ENCODE measurements at regions not wholly inside any gene's neighbourhood (a gene's known extent, or its start where the extent isn't known, plus 50 kb on each side); places are given as distances from the start of the nearest gene placed in this dataset.
"Not testable (repeated sequence)": the region's sequence is repeated elsewhere in the genome, so short reads cannot be mapped to it uniquely, and the experiment has no call there.

DNA sequence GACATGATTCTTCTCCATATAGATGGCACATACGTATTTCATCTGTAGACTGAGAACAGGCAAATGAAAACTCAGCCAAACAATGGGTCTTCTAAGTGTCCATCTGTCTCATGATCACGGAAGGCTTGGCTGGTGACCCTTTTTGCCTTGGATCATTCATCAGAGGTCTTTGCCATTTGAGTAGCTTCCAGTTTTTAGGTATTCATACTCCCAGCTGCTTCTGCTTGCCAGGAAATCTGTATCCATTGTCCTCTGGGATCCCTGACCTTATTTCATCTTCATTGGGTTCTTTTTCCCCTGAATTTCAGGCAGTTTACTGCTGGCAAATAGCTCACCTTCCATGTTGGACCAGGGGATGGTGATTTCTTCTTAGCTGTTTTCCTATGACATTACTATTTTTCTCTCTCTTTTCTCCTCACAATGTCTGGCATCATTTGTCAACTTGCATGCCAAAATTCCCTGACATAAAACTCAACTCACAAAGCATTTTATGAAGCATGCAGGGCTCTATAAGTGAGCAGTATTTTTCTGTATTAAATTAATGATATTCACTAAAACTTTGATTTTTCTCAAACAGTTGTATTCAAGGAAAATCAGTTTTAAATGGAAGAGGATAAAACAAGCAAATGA is 241.2 kb downstream of the DNAJB9 start:
- DNase-seq (ENCODE audit: extremely low read depth in 1 of 2, low read depth in 1 of 2), result no peak

DNA sequence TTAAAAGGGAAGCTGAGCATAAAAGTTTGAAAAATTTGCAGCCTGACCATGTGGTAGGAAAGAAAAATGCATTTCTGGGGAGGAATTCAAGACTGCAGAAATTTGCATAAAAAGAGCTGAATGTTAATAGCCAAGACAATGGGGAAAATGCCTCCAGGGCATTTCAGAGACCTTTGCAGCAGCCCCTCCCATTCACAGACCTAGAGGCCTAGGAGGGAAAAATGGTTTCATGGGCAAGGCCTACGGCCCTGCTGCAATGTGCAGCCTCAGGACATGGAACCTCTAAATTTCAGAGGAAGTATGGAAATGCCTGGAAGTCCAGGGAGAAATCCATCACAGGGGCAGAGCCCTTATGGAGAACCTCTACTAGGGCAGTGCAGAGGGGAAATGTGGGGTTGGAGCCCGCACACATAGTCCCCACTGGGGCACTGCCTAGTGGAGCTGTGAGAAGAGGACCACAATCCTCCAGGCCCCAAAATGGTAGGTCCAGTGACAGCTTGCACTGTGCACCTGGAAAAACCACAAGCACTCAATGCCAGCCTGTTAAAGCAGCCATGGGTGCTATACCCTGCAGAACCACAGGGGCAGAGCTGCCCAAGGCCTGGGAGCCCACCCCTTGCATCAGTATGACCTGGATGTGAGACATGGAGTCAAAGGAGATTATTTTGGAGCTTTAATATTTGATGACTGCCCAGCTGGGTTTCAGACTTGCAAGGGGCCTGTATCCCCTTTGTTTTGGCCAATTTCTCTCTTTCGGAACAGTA is 243.8 kb downstream of the DNAJB9 start:
- no peak for DNase-seq (ENCODE audit: extremely low read depth in 1 of 2, low read depth in 1 of 2)

GRCh38 chr7:108815815-108816214 is 246.1 kb downstream of the DNAJB9 start:
- no peak for DNase-seq (ENCODE audit: extremely low read depth in 1 of 2, low read depth in 1 of 2)

- DNase-seq (ENCODE audit: extremely low read depth in 1 of 2, low read depth in 1 of 2), result no peak
Observed at GRCh38 chr7:108818742-108819141, 249.1 kb downstream of the DNAJB9 start.

DNA sequence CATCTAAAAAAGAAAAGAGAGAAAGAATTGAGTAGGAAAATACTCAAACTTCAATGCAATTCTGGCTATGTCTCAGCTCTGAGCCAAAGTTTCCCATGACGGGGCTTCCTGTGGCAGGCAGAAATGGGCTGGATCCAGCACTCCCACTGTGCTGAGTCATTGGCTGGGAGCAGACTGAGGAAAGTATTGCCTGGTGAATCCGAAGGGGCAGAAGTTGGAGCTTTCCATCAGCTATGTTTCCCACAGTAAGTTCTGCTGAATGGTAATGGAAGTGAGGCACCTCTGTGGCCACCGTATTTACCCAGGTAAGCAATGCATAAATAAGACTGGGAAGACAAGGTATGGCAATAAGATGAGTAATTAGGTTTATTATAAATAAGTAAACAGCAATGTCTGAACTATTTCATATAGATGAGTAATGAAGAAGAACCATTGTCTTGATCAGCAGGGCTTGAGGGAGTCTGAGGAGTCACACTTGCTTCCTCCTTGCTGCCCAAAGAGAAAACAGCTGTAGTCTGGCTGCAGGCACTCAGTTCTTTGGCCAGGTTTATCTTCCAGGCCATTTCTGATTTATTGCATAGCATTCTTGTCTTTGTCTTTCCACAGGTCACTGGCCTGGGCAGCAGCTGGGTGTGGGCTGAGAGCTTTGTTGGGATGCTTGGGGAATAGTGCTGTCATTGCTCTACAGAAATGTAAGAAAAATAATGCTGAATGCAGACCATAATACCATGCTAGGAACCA is 255.3 kb downstream of the DNAJB9 start:
- DNase-seq (ENCODE audit: extremely low read depth in 1 of 2, low read depth in 1 of 2), result no peak

- no peak for DNase-seq (ENCODE audit: extremely low read depth in 1 of 2, low read depth in 1 of 2)
Observed at GRCh38 chr7:108825581-108825909, 255.9 kb downstream of the DNAJB9 start.

- no peak for DNase-seq (ENCODE audit: extremely low read depth in 1 of 2, low read depth in 1 of 2)
Observed at GRCh38 chr7:108836256-108836655, 266.6 kb downstream of the DNAJB9 start.

DNA sequence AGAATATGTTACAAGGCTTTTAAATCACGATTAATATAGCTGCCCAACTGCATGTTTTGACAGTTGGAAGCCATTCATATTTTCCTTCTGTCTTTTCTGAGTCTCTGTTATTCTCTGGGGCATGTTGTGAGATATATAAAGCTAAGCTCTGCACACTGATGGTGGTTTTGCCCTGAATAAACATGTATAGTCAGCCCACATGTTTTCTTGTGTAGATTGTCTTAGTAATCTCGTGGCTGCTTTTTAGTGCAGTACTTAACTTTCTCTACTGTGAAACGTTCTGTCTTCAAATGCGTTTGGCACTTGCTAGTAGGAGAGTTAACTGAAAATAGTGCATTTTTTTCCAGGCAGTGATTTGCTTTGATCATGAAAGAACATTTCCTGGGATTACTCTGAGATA is 268.5 kb downstream of the DNAJB9 start:
- DNase-seq (ENCODE audit: extremely low read depth in 1 of 2, low read depth in 1 of 2), result no peak

- no peak for DNase-seq (ENCODE audit: extremely low read depth in 1 of 2, low read depth in 1 of 2)
Observed at GRCh38 chr7:108839076-108839475, 269.4 kb downstream of the DNAJB9 start.

DNA sequence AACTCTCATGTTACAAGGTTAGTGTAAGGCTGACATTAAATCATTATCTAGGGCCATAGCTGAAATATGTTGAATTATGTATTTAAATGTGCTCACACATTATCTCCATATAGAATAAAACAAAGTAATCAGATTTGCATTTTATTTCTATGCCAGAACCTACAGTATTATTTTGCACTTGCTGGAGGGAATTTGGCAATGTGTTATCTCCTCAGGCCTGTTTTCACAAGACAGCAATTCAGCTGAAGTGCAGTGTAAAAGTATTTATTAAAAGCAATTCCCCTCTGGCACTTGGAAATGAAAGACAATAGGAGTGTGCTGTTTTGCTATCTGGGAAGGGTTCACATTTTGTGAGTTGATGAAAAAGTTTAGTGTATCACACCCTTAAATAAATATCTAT is 276.3 kb downstream of the DNAJB9 start:
- no peak for DNase-seq (ENCODE audit: extremely low read depth in 1 of 2, low read depth in 1 of 2)

GRCh38 chr7:108846471-108846870 is 276.8 kb downstream of the DNAJB9 start:
- DNase-seq (ENCODE audit: extremely low read depth in 1 of 2, low read depth in 1 of 2), result no peak

- DNase-seq (ENCODE audit: extremely low read depth in 1 of 2, low read depth in 1 of 2), result no peak
Observed at GRCh38 chr7:108848486-108848885, 278.8 kb downstream of the DNAJB9 start.

DNA sequence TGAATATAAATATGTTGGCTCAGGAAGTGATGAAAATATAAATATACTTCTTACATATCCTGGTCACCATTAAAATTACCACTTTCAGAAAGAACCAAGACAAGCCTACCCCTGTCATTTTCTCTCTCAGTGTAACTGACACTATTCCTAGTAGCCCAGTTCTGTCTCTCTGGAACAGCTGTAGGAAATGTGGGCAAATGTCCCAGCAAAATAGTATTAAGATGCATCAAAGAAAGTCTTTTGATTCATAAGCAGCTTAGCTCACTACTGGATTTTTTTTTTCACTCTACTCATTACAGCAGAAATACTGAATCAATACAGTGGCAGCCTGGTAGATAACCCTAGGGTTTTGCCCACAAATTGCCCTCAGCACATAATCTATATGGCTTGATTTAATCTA is 290.9 kb downstream of the DNAJB9 start:
- no peak for DNase-seq (ENCODE audit: extremely low read depth in 1 of 2, low read depth in 1 of 2)

DNA sequence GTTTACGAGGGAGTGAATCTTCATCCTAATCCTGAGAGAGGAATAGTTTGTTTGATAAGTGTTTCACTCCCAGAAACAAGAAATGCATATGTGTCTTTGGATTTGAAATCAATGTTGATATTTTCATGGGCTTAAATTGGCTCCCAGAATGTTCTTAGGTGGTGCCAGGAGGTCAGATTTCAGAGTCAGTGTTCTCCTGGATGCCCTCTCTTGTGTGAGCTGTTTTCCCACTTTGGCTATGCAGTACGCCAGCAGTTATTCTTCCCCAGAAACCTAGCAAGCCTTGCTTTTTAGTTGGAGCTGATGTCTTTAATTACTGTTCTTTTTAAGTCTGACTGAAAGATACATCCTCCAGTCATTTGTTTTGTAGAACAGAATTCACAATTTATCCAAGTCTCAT is 291.4 kb downstream of the DNAJB9 start:
- DNase-seq (ENCODE audit: extremely low read depth in 1 of 2, low read depth in 1 of 2), result no peak

GRCh38 chr7:108863227-108863848 is 293.7 kb downstream of the DNAJB9 start:
- no peak for DNase-seq (ENCODE audit: extremely low read depth in 1 of 2, low read depth in 1 of 2)

DNA sequence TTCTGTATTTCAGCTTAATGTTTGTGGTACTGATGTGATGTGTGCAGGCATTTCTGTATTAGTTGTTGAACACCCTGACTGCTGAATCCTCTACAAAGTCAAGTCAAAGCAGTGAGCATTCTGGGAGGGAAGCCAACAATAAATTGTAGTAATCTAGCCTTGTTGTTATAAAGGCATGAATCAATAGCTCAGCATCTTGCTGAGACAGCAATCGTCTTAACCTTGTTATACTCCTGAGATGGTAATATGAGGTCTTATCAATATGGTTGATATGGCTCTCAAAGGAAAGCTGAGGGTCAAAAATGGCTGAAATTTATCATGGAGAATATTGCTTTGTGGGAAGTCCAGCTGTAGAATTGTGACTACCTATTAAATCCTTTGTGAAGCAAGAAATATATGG is 299.4 kb downstream of the DNAJB9 start:
- DNase-seq (ENCODE audit: extremely low read depth in 1 of 2, low read depth in 1 of 2), result no peak

DNA sequence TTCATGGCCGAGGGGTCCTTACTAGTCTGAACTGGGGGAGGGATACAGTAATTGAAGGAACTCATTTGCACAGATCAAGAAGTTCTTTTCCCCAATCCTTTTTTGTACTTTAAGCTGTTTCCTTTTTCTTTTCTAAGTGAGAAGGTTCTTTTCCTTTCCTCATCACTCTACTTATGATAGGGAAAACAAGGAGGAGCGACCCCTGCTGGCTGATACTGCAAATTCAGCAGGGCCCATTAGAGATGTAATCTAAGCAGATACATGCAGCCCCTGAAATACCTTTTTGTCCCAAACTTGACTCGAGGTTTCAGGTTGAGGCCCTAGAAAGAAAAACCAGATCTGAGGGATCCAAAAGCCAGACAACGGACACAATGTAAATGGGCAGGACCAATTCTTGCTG is 305.5 kb downstream of the DNAJB9 start:
- no peak for DNase-seq (ENCODE audit: extremely low read depth in 1 of 2, low read depth in 1 of 2)

GRCh38 chr7:108890862-108891261 is 321.2 kb downstream of the DNAJB9 start:
- no peak for DNase-seq (ENCODE audit: extremely low read depth in 1 of 2, low read depth in 1 of 2)

- DNase-seq (ENCODE audit: extremely low read depth in 1 of 2, low read depth in 1 of 2), result no peak
Observed at GRCh38 chr7:108908456-108908855, 338.8 kb downstream of the DNAJB9 start.

DNA sequence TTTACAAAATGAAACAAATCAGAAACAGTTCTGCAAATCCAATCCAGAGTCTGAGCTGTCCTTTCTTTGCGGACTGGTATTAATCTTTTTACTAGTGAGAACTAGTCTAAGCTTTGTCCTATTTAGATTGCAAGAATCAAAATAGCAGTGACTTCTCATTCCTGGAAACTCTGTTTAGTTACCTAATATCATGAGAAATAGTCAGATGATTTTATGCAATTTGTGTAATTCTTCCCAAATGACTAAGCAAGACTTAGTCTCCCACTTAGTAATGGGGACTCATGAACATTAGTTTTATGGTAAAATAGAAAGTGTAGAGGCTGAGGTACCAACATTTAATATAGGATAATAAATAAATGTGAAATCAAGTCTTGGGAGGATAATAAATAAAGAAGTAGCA is 341.3 kb downstream of the DNAJB9 start:
- DNase-seq (ENCODE audit: extremely low read depth in 1 of 2, low read depth in 1 of 2), result no peak

- no peak for DNase-seq (ENCODE audit: extremely low read depth in 1 of 2, low read depth in 1 of 2)
Observed at GRCh38 chr7:108920490-108920889, 350.8 kb downstream of the DNAJB9 start.

GRCh38 chr7:108943048-108943447 is 373.4 kb downstream of the DNAJB9 start:
- not testable (repeated sequence) for DNase-seq (ENCODE audit: extremely low read depth in 1 of 2, low read depth in 1 of 2)
